Lung (tissue), 11 donors: ENCODE measurements at regions not wholly inside any gene's neighbourhood (a gene's known extent, or its start where the extent isn't known, plus 50 kb on each side); places are given as distances from the start of the nearest gene placed in this dataset.

ENCODE experiments used
- ATAC-seq: fragments of 200-7000 bp; cut with Tn5 transposase; one replicate; pipeline ENCODE4 v1.9.1; 2020; ENCODE audit warnings: moderate number of reproducible peaks; ENCODE audit not compliant: insufficient read depth, low FRiP score
- DNase-seq, 3 donors: peaks; one replicate each; pipeline ENCODE4 v3.0.0-alpha.2; 2013 to 2017
- H3K27ac ChIP-seq, 2 donors: one replicate each; pipeline ENCODE4 v1.5.1; 2013; ENCODE audit warnings: mild to moderate bottlenecking in 2 of 2, moderate library complexity in 2 of 2, control low read depth in 1 of 2, inconsistent platforms in 1 of 2, low read depth in 1 of 2, low read length in 1 of 2
- H3K27me3 ChIP-seq, 3 donors: one replicate each; pipeline ENCODE4 v1.5.1; 2013; ENCODE audit warnings: low read length in 2 of 3; ENCODE audit not compliant: control insufficient read depth in 3 of 3, insufficient read depth in 3 of 3
- H3K36me3 ChIP-seq, 4 donors: one replicate each; pipeline ENCODE4 v1.5.1; 2013; ENCODE audit warnings: low read length in 4 of 4, mild to moderate bottlenecking in 1 of 4, moderate library complexity in 1 of 4; ENCODE audit not compliant: control insufficient read depth in 4 of 4, insufficient read depth in 4 of 4
- H3K4me1 ChIP-seq, 5 donors: one replicate each; pipeline ENCODE4 v1.5.1; 2013; ENCODE audit warnings: low read length in 5 of 5, mild to moderate bottlenecking in 2 of 5, moderate library complexity in 1 of 5; ENCODE audit not compliant: control insufficient read depth in 5 of 5, insufficient read depth in 5 of 5
- H3K4me3 ChIP-seq: one replicate; pipeline ENCODE4 v1.5.1; 2013; ENCODE audit warnings: mild to moderate bottlenecking, control low read depth, moderate library complexity
- H3K9ac ChIP-seq, 2 donors: one replicate each; pipeline ENCODE4 v1.5.1; 2013; ENCODE audit warnings: low read length in 2 of 2, control low read depth in 1 of 2; ENCODE audit not compliant: insufficient read depth in 1 of 2
- H3K9me3 ChIP-seq, 4 donors: one replicate each; pipeline ENCODE4 v1.5.1; 2013; ENCODE audit warnings: low read length in 3 of 4, mild to moderate bottlenecking in 1 of 4, moderate library complexity in 1 of 4; ENCODE audit not compliant: control insufficient read depth in 4 of 4, insufficient read depth in 3 of 4
- WGBS, 2 donors: extraction: QIAGEN DNeasy Blood & Tissue Kit; methylation state at CpG; one replicate each; pipeline ENCODE4 v1.1.7; 2013; 5-methylcytosine and 5-hydroxymethylcytosine counted together
- TF ChIP-seq, protein P1 (sequence below): IDR thresholded peaks from 2 replicates; pipeline ENCODE4 v1.5.1; 2012; ENCODE audit warnings: mild to moderate bottlenecking; ENCODE audit errors: control extremely low read depth, extremely low read depth
- donor health status: control.
- donor health status: control.
- donor health status: Bipolar disorder and iron deficiency.
- donor health status: healthy.
- donor health status: DM: yes; HTN: yes; CAD: no.

DNA sequence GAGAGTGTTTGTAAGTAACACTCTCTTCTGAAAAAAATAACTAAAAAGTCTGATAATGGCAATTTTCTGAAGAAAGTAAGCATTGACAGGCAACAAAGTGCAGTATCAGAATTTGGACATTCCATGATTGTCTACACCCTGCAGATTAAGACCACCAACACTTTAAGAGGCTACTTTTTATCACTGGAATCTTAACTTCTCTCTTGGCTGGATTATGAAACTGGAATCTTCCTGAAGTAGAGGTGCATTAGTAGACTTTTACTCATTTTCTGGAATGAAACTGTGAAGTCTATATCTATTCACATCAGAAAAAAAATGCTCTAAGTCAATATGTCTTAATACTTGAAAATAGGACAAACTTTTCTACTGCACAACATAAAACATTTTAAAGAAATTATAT lies 547.5 kb downstream of the COL12A1 start:
- Histone ChIP-seq H3K27me3 (no peaks in the 10 kb centered on the region), H3K27ac (no peak overlapping the region), H3K9me3 (peaks cover 0 to 4% (median 0%) of the 10 kb centered on the region in 4 donors), H3K9ac (no peak overlapping the region), H3K4me3 (no peak overlapping the region), H3K4me1 (no peaks in the 10 kb centered on the region), H3K36me3 (no peaks in the 10 kb centered on the region)
- DNase-seq (no peak), ATAC-seq (no peak)
- TF ChIP-seq, protein P1, sequence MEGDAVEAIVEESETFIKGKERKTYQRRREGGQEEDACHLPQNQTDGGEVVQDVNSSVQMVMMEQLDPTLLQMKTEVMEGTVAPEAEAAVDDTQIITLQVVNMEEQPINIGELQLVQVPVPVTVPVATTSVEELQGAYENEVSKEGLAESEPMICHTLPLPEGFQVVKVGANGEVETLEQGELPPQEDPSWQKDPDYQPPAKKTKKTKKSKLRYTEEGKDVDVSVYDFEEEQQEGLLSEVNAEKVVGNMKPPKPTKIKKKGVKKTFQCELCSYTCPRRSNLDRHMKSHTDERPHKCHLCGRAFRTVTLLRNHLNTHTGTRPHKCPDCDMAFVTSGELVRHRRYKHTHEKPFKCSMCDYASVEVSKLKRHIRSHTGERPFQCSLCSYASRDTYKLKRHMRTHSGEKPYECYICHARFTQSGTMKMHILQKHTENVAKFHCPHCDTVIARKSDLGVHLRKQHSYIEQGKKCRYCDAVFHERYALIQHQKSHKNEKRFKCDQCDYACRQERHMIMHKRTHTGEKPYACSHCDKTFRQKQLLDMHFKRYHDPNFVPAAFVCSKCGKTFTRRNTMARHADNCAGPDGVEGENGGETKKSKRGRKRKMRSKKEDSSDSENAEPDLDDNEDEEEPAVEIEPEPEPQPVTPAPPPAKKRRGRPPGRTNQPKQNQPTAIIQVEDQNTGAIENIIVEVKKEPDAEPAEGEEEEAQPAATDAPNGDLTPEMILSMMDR = no peak

DNA sequence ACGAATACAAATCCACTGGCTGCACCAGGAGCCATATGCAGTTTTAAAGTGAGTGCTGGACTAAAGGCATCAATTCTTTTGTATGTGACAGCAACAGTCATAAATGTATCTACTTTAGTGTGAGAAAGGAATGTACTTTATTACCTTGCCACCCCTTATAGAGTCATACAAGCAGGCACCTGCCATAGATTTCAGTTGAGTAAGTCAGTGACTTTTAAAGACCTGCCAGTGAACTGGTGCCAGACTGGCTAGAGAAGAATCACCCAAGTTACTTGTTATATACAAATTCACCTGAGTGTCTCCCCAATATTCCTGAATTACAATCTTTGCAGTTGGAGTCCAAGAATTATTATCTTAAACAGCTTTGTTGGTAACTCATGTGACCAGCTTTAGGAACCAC lies 547.9 kb downstream of the COL12A1 start:
- Histone ChIP-seq H3K27me3 (no peaks in the 10 kb centered on the region), H3K27ac (no peak overlapping the region), H3K36me3 (no peaks in the 10 kb centered on the region), H3K4me1 (no peaks in the 10 kb centered on the region), H3K9me3 (peaks cover 0 to 4% (median 0%) of the 10 kb centered on the region in 4 donors), H3K4me3 (no peak overlapping the region), H3K9ac (no peak overlapping the region)
- TF ChIP-seq, protein P1 = no peak
- DNase-seq (no peak), ATAC-seq (no peak)
- WGBS, 2 donors = 90 to 97% methylated on average over 1 of the region's 1 CpG

DNA sequence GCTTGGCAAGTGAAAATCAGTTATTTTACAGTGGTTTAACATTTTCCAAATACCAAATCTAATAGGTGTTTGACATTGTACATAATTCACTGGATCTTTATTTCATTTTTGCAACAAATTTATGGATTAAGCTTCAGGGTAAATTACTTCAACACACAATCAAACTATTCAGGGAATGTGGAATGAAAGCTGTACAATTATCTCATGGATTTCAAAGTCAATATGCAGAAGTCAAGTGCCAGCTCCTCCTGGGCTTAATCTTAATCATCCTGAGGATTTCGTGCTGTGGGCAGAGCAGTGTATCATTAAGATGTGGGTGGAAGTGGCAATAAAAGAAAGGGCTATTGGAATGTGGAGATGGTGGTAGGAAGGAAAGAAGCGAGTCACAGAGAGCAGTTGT lies 548.8 kb downstream of the COL12A1 start:
- TF ChIP-seq, protein P1 = no peak
- ATAC-seq (no peak), DNase-seq (no peak)
- no peak overlapping the region for H3K4me3 ChIP-seq
- 73 to 75% methylated on average over 2 of the region's 2 CpGs for WGBS, 2 donors
- H3K9me3 ChIP-seq = peaks cover 0 to 4% (median 0%) of the 10 kb centered on the region in 4 donors
- H3K27me3 ChIP-seq = no peaks in the 10 kb centered on the region
- H3K9ac ChIP-seq = no peak overlapping the region
- no peak overlapping the region for H3K27ac ChIP-seq
- no peaks in the 10 kb centered on the region for H3K4me1 ChIP-seq
- no peaks in the 10 kb centered on the region for H3K36me3 ChIP-seq

DNA sequence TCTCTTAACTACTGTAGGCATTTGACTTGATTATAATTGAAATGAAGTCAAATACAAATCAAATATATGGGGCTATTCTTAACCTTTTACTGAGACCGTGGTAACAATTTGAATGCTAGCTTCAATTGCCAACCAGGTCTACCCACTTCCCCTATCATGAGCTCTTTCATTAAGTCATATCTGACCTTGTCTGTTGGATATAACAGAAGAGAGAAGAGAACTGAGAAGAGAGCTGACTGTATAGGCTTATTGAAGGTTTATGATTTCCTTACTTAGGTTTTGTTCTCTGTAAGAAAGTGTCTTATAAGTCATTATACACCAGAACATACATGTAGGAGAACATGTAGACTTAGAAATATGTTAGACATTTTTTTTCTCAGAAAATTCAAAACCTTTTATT lies 549.4 kb downstream of the COL12A1 start:
- WGBS, 2 donors = 92% methylated on average over 1 of the region's 1 CpG

More for the DNA sequence above, 549.4 kb downstream of the COL12A1 start:
- ATAC-seq = no peak
- Histone ChIP-seq H3K4me1 (no peaks in the 10 kb centered on the region), H3K36me3 (no peaks in the 10 kb centered on the region), H3K9me3 (peaks cover 0 to 4% (median 0%) of the 10 kb centered on the region in 4 donors), H3K27ac (no peak overlapping the region), H3K27me3 (no peaks in the 10 kb centered on the region), H3K4me3 (no peak overlapping the region), H3K9ac (no peak overlapping the region)
- DNase-seq = no peak
- TF ChIP-seq, protein P1 = no peak
